ENCODE measurements at regions not wholly inside any gene's neighbourhood (a gene's known extent, or its start where the extent isn't known, plus 50 kb on each side); places are given as distances from the start of the nearest gene placed in this dataset.

GRCh38 chr1:201728731-201729130 lies 100.2 kb upstream of the IPO9 start:
- H3K27me3 ChIP-seq (ENCODE audit: control insufficient read depth, insufficient read depth, low read length): no peaks in the 10 kb centered on the region
- no peak for TF ChIP-seq CTCF (IDR thresholded peaks at IDR 0.05; ENCODE audit: low read depth, low read length)
- no peak overlapping the region for H3K4me3 ChIP-seq (ENCODE audit: low read depth, low read length)
- DNase-seq (ENCODE audit: low read depth, low spot score): no peak
- no peaks in the 10 kb centered on the region for H3K9me3 ChIP-seq (ENCODE audit: control insufficient read depth, insufficient read depth, low read length)
- H3K27ac ChIP-seq (ENCODE audit: low read depth, low read length): no peak overlapping the region
- ChIA-PET POLR2A (no interaction called here), CTCF (interaction anchor here (0.6 to 1.6 kb wide), 3 partner anchors 19 to 198 kb away, joined by 3 to 5 read pairs (median 4); no protein-coding TSS in a partner anchor)

- H3K4me3 ChIP-seq (ENCODE audit: low read depth, low read length): no peak overlapping the region
- POLR2A ChIA-PET: no interaction called here
- no peak overlapping the region for H3K27ac ChIP-seq (ENCODE audit: low read depth, low read length)
- no peaks in the 10 kb centered on the region for H3K9me3 ChIP-seq (ENCODE audit: control insufficient read depth, insufficient read depth, low read length)
- DNase-seq (ENCODE audit: low read depth, low spot score): no peak
- no peaks in the 10 kb centered on the region for H3K27me3 ChIP-seq (ENCODE audit: control insufficient read depth, insufficient read depth, low read length)
- CTCF ChIA-PET: interaction anchor here (1.6 kb wide), 1 partner anchor 21 kb away, joined by 5 read pairs; no protein-coding TSS in a partner anchor
- TF ChIP-seq CTCF (IDR thresholded peaks at IDR 0.05; ENCODE audit: low read depth, low read length): no peak
Observed at GRCh38 chr1:201729973-201730608, 98.9 kb upstream of the IPO9 start.

GRCh38 chr1:201730611-201731010 lies 98.3 kb upstream of the IPO9 start:
- ChIA-PET CTCF (no interaction called here), POLR2A (no interaction called here)
- DNase-seq (ENCODE audit: low read depth, low spot score): no peak
- TF ChIP-seq CTCF (IDR thresholded peaks at IDR 0.05; ENCODE audit: low read depth, low read length): no peak
- no peak overlapping the region for H3K27ac ChIP-seq (ENCODE audit: low read depth, low read length)
- no peaks in the 10 kb centered on the region for H3K9me3 ChIP-seq (ENCODE audit: control insufficient read depth, insufficient read depth, low read length)
- no peak overlapping the region for H3K4me3 ChIP-seq (ENCODE audit: low read depth, low read length)
- no peaks in the 10 kb centered on the region for H3K27me3 ChIP-seq (ENCODE audit: control insufficient read depth, insufficient read depth, low read length)

GRCh38 chr1:201731142-201731541 lies 97.8 kb upstream of the IPO9 start:
- Histone ChIP-seq H3K27ac (ENCODE audit: low read depth, low read length) (no peak overlapping the region), H3K27me3 (ENCODE audit: control insufficient read depth, insufficient read depth, low read length) (no peaks in the 10 kb centered on the region), H3K4me3 (ENCODE audit: low read depth, low read length) (no peak overlapping the region), H3K9me3 (ENCODE audit: control insufficient read depth, insufficient read depth, low read length) (no peaks in the 10 kb centered on the region)
- TF ChIP-seq CTCF (IDR thresholded peaks at IDR 0.05; ENCODE audit: low read depth, low read length): no peak
- no peak for DNase-seq (ENCODE audit: low read depth, low spot score)
- CTCF ChIA-PET: interaction anchor here (1.2 to 1.4 kb wide), 2 partner anchors 170 to 172 kb away, joined by 3 to 4 read pairs; no protein-coding TSS in a partner anchor
- POLR2A ChIA-PET: no interaction called here

- CTCF ChIA-PET: interaction anchor here (1.2 to 1.4 kb wide), 2 partner anchors 170 to 172 kb away, joined by 3 to 4 read pairs; no protein-coding TSS in a partner anchor
- POLR2A ChIA-PET: interaction anchor here (0.6 kb wide), 1 partner anchor 24 kb away, joined by 3 read pairs; no protein-coding TSS in a partner anchor
- TF ChIP-seq CTCF (IDR thresholded peaks at IDR 0.05; ENCODE audit: low read depth, low read length): no peak
Observed at GRCh38 chr1:201731592-201731991, 97.4 kb upstream of the IPO9 start.

More at GRCh38 chr1:201731592-201731991, 97.4 kb upstream of the IPO9 start:
- no peak overlapping the region for H3K4me3 ChIP-seq (ENCODE audit: low read depth, low read length)
- H3K27ac ChIP-seq (ENCODE audit: low read depth, low read length): no peak overlapping the region
- DNase-seq (ENCODE audit: low read depth, low spot score): no peak
- no peaks in the 10 kb centered on the region for H3K9me3 ChIP-seq (ENCODE audit: control insufficient read depth, insufficient read depth, low read length)
- H3K27me3 ChIP-seq (ENCODE audit: control insufficient read depth, insufficient read depth, low read length): no peaks in the 10 kb centered on the region
